IMR-90 (cell line): ENCODE measurements at regions not wholly inside any gene's neighbourhood (a gene's known extent, or its start where the extent isn't known, plus 50 kb on each side); places are given as distances from the start of the nearest gene placed in this dataset.

Source experiments
- ATAC-seq: fragments of 200-7000 bp; cut with Tn5 transposase; 2 replicates; pipeline ENCODE4 v1.9.1; 2020; ENCODE audit warnings: low read depth, mild to moderate bottlenecking, moderate library complexity
- BruUV-seq: library from RNA; stranded (reverse); fragments of 400-500 nt; replicated peaks from 2 replicates; lab custom pipeline; 2021; lab: Mats Ljungman, UMichigan
- CTCF ChIA-PET: fragments of 300-600 bp; formaldehyde crosslinking; extraction: SDS; loops from one replicate; lab custom pipeline; 2021; ENCODE audit warnings: antibody characterized with exemption; lab: Yijun Ruan, JAX
- POLR2A ChIA-PET: fragments of 300-600 bp; sonication (Branson Sonifier 250); formaldehyde crosslinking; loops from one replicate; lab custom pipeline; 2022; ENCODE audit warnings: antibody characterized with exemption; ENCODE audit not compliant: unreplicated experiment; lab: Charles Lee
- DNase-seq: peaks from one replicate; pipeline ENCODE4 v3.0.0; 2013
- H2AFZ ChIP-seq: replicated peaks from 2 replicates; pipeline ENCODE3; 2013; ENCODE audit warnings: low read length, mild to moderate bottlenecking; ENCODE audit not compliant: poor library complexity
- H2AK5ac ChIP-seq: 2 replicates; pipeline ENCODE4 v1.6.1; 2013; ENCODE audit warnings: low read depth, low read length, inconsistent platforms
- H2AK9ac ChIP-seq: replicated peaks from 2 replicates; pipeline ENCODE3; 2013; ENCODE audit warnings: mild to moderate bottlenecking, low read depth, low read length, moderate library complexity; ENCODE audit not compliant: poor library complexity
- H2BK120ac ChIP-seq: 2 replicates; pipeline ENCODE4 v1.6.1; 2013; ENCODE audit warnings: low read depth, low read length, inconsistent platforms
- H2BK15ac ChIP-seq: 3 replicates; pipeline ENCODE4 v1.6.1; 2013; ENCODE audit warnings: low read depth, low read length, inconsistent platforms
- H2BK20ac ChIP-seq: 2 replicates; pipeline ENCODE4 v1.6.1; 2013; ENCODE audit warnings: low read depth, mild to moderate bottlenecking, inconsistent platforms, low read length, moderate library complexity
- H2BK5ac ChIP-seq: 2 replicates; pipeline ENCODE4 v1.6.1; 2013; ENCODE audit warnings: mild to moderate bottlenecking, low read depth, low read length, inconsistent platforms; ENCODE audit not compliant: poor library complexity, severe bottlenecking
- H3K14ac ChIP-seq: replicated peaks from 2 replicates; pipeline ENCODE4 v1.6.1; 2013; ENCODE audit warnings: low read depth, low read length, inconsistent platforms
- H3K18ac ChIP-seq: 2 replicates; pipeline ENCODE4 v1.6.1; 2013; ENCODE audit warnings: low read depth, low read length, control low read depth
- H3K23ac ChIP-seq: 2 replicates; pipeline ENCODE4 v1.6.1; 2013; ENCODE audit warnings: low read depth, low read length, inconsistent platforms
- H3K27ac ChIP-seq: 2 replicates; pipeline ENCODE4 v1.5.1; 2013; ENCODE audit warnings: mild to moderate bottlenecking, control low read depth, low read length; ENCODE audit not compliant: insufficient read depth
- H3K27me3 ChIP-seq: 2 replicates; pipeline ENCODE4 v1.6.1; 2013; ENCODE audit warnings: low read length; ENCODE audit not compliant: control insufficient read depth, insufficient read depth
- H3K36me3 ChIP-seq: 2 replicates; pipeline ENCODE4 v1.6.1; 2013; ENCODE audit warnings: low read length, mixed read lengths; ENCODE audit not compliant: control insufficient read depth, insufficient read depth
- H3K4ac ChIP-seq: 2 replicates; pipeline ENCODE4 v1.6.1; 2013; ENCODE audit warnings: low read depth, low read length, inconsistent platforms
- H3K4me1 ChIP-seq: 2 replicates; pipeline ENCODE4 v1.6.1; 2013; ENCODE audit warnings: low read length, mixed read lengths; ENCODE audit not compliant: control insufficient read depth, insufficient read depth
- H3K4me2 ChIP-seq: 2 replicates; pipeline ENCODE4 v1.6.1; 2013; ENCODE audit warnings: low read depth, mild to moderate bottlenecking, control low read depth, low read length, moderate library complexity
- H3K4me3 ChIP-seq: 2 replicates; pipeline ENCODE4 v1.5.1; 2013; ENCODE audit warnings: low read depth, mild to moderate bottlenecking, control low read depth, low read length, moderate library complexity; ENCODE audit not compliant: insufficient read depth
- H3K56ac ChIP-seq: 2 replicates; pipeline ENCODE4 v1.6.1; 2013; ENCODE audit warnings: low read length, inconsistent platforms; ENCODE audit not compliant: insufficient read depth; ENCODE audit errors: extremely low read depth
- H3K79me1 ChIP-seq, 2 experiments: 2 replicates each; pipeline ENCODE4 v1.6.1; 2013; ENCODE audit warnings: low read length in 2 of 2, inconsistent platforms in 1 of 2, low read depth in 1 of 2
- H3K9ac ChIP-seq: 2 replicates; pipeline ENCODE4 v1.6.1; 2013; ENCODE audit warnings: low read depth, low read length, control low read depth
- H3K9me1 ChIP-seq: 2 replicates; pipeline ENCODE4 v1.6.1; 2013; ENCODE audit warnings: low read length, inconsistent platforms; ENCODE audit not compliant: insufficient read depth
- H3K9me3 ChIP-seq: 2 replicates; pipeline ENCODE4 v1.6.1; 2013; ENCODE audit warnings: low read length; ENCODE audit not compliant: control insufficient read depth, insufficient read depth
- H4K20me1 ChIP-seq: 2 replicates; pipeline ENCODE4 v1.6.1; 2013; ENCODE audit warnings: low read length, inconsistent platforms; ENCODE audit not compliant: insufficient read depth
- H4K5ac ChIP-seq: 2 replicates; pipeline ENCODE4 v1.6.1; 2013; ENCODE audit warnings: mild to moderate bottlenecking, low read depth, low read length, control low read depth
- H4K8ac ChIP-seq, 2 experiments: 2 replicates each; pipeline ENCODE4 v1.6.1; 2013; ENCODE audit warnings: low read depth in 2 of 2, low read length in 2 of 2, control low read depth in 1 of 2, inconsistent platforms in 1 of 2
- H4K91ac ChIP-seq: 2 replicates; pipeline ENCODE4 v1.6.1; 2013; ENCODE audit warnings: low read depth, low read length, inconsistent platforms; ENCODE audit not compliant: insufficient read depth
- BHLHE40 ChIP-seq: fragments of 150-350 bp; IDR thresholded peaks from 2 replicates; pipeline ENCODE4 v1.6.1; 2016; ENCODE audit warnings: mild to moderate bottlenecking, low read depth, low read length
- CEBPB ChIP-seq: IDR thresholded peaks from 2 replicates; pipeline ENCODE4 v1.6.1; 2012; ENCODE audit warnings: low read depth, low read length, improper control_type of control experiment
- CHD1 ChIP-seq: IDR thresholded peaks from 2 replicates; pipeline ENCODE4 v1.6.1; 2012; ENCODE audit warnings: low read depth, low read length, improper control_type of control experiment
- FOS ChIP-seq: fragments of 150-350 bp; IDR thresholded peaks from 2 replicates; pipeline ENCODE4 v1.6.1; 2016; ENCODE audit warnings: low read depth, low read length
- MAFK ChIP-seq: IDR thresholded peaks from 2 replicates; pipeline ENCODE4 v1.6.1; 2012; ENCODE audit warnings: low read depth, low read length, improper control_type of control experiment
- MAZ ChIP-seq: IDR thresholded peaks from 2 replicates; pipeline ENCODE4 v1.6.1; 2012; ENCODE audit warnings: low read depth, mild to moderate bottlenecking, low read length, improper control_type of control experiment, moderate library complexity, borderline replicate concordance
- MXI1 ChIP-seq: IDR thresholded peaks from 2 replicates; pipeline ENCODE4 v1.6.1; 2012; ENCODE audit warnings: low read depth, mild to moderate bottlenecking, low read length, moderate library complexity, borderline replicate concordance
- NFE2L2 ChIP-seq: fragments of 150-350 bp; IDR thresholded peaks from 2 replicates; pipeline ENCODE4 v1.6.1; 2016; ENCODE audit warnings: low read depth, mild to moderate bottlenecking, low read length
- POLR2A ChIP-seq: IDR thresholded peaks from 2 replicates; pipeline ENCODE4 v1.6.1; 2012; ENCODE audit warnings: mild to moderate bottlenecking, low read depth, low read length
- RAD21 ChIP-seq: IDR thresholded peaks from 2 replicates; pipeline ENCODE4 v1.6.1; 2012; ENCODE audit warnings: low read length, improper control_type of control experiment
- RCOR1 ChIP-seq: IDR thresholded peaks from 2 replicates; pipeline ENCODE4 v1.6.1; 2012; ENCODE audit warnings: mild to moderate bottlenecking, low read length, improper control_type of control experiment; ENCODE audit not compliant: insufficient replicate concordance
- RFX5 ChIP-seq: IDR thresholded peaks from 2 replicates; pipeline ENCODE4 v1.8.0; 2012; ENCODE audit warnings: low read depth, mild to moderate bottlenecking, low read length, moderate library complexity
- SMC3 ChIP-seq: fragments of 150-350 bp; IDR thresholded peaks from 2 replicates; pipeline ENCODE4 v1.6.1; 2016; ENCODE audit warnings: low read depth, mild to moderate bottlenecking, antibody characterized with exemption, low read length, moderate library complexity
- WGBS, 2 experiments: methylation state at CpG; one replicate each; pipeline versions ENCODE4 v1.1.5 to v1.1.7; 2013; ENCODE audit warnings: missing lambda C conversion rate in 2 of 2; ENCODE audit not compliant: insufficient read length in 1 of 2; ENCODE audit errors: extremely low coverage in 2 of 2; 5-methylcytosine and 5-hydroxymethylcytosine counted together
- dilution Hi-C: fragments of 300-500 bp; cut with HindIII; formaldehyde crosslinking; loops from one replicate; pipeline ENCODE4 v1.14.3; 2018; ENCODE audit warnings: low sequenced_read_pairs; ENCODE audit not compliant: unreplicated experiment
- in situ Hi-C: fragments of 300-500 bp; cut with MboI; formaldehyde crosslinking; loops from 3 replicates; pipeline ENCODE4 v1.14.3; 2019; ENCODE audit warnings: low sequenced_read_pairs, inconsistent platforms, mixed read lengths
- intact Hi-C: fragments of 100-400 bp; cut with micrococcal nuclease; formaldehyde crosslinking; loops from 2 replicates; pipeline ENCODE4 v1.10.0; 2022
- TF ChIP-seq, protein P1 (sequence below): fragments of 150-350 bp; IDR thresholded peaks from 2 replicates; pipeline ENCODE4 v1.6.1; 2016; ENCODE audit warnings: low read depth, mild to moderate bottlenecking, low read length, moderate library complexity, borderline replicate concordance
- TF ChIP-seq, protein P2 (sequence below): conservative IDR thresholded peaks from 2 replicates; pipeline ENCODE4 v1.5.1; 2012; ENCODE audit warnings: mild to moderate bottlenecking, low read depth, low read length, improper control_type of control experiment
- TF ChIP-seq, protein P3 (sequence below): fragments of 150-350 bp; IDR thresholded peaks from 2 replicates; pipeline ENCODE4 v1.6.1; 2017; ENCODE audit warnings: mild to moderate bottlenecking, antibody characterized with exemption, low read length, low read depth

DNA sequence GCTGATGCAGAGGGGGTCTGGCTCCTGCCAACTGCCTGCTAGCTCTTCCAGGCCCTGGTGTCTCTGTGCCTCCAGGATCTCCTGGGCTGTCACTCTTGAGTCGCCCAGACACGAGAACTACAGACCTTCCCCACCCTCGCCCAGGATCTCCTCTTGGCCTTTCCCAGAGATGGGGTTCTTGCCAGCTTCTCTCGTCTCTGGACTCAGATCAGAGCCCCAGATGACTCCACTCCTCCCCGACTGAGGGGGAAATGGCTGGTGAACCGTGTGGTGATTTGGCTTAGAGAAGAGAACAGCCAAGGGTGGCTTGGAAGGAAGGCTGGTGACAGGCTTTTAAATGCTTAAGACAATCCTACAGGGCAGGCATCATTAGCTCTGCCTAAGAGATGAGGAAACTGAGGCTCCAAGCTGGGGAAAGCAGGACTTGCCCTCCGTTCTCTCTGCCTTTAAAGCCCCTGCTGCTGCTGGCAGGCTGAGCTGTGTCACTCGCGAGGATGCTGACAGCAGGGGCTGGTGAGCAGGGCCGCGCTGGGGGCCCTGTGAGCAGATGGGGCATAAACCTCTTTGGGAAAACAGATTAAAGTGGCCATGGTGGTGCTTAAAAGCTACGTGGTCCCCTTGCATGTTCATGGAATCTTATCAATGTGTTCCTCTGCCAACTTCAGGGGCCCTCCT, 90.3 kb upstream of the THY1 start:
- CTCF ChIA-PET, result no interaction called here
- Histone ChIP-seq H2BK20ac (no peak overlapping the region), H2BK120ac (no peak overlapping the region), H3K4me3 (no peak overlapping the region), H4K5ac (no peak overlapping the region), H3K36me3 (no peaks in the 10 kb centered on the region), H3K23ac (no peak overlapping the region), H3K79me1 (no peaks in the 10 kb centered on the region), H2AFZ (no peak overlapping the region), H4K8ac (no peak overlapping the region), H3K9ac (no peak overlapping the region), H2BK15ac (no peak overlapping the region), H3K4me2 (no peak overlapping the region), H3K14ac (no peak overlapping the region), H3K18ac (no peak overlapping the region), H3K4me1 (peaks cover 2% of the 10 kb centered on the region; the same call in 1 of the 2 replicates), H4K20me1 (no peaks in the 10 kb centered on the region), H3K9me3 (0 out of 2 replicates have a peak, but pooled peaks cover 2% of the 10 kb centered on the region), H3K27me3 (peaks cover 42% of the 10 kb centered on the region), H2BK5ac (no peak overlapping the region), H2AK9ac (no peak overlapping the region), H3K56ac (no peak overlapping the region), H2AK5ac (no peak overlapping the region), H3K27ac (no peak overlapping the region), H4K91ac (no peak overlapping the region), H3K9me1 (no peaks in the 10 kb centered on the region), H3K4ac (no peak overlapping the region)
- intact Hi-C loops (no loop called here), in situ Hi-C loops (no loop called here), dilution Hi-C loops (no loop called here)
- DNase-seq (no peak), ATAC-seq (no peak)
- POLR2A ChIA-PET, result no interaction called here
- TF ChIP-seq NFE2L2 (no peak), MXI1 (no peak), FOS (no peak), MAFK (no peak), RCOR1 (no peak), RFX5 (no peak), MAZ (no peak), POLR2A (no peak), SMC3 (no peak), BHLHE40 (no peak), CEBPB (no peak), RAD21 (no peak), CHD1 (no peak)
- TF ChIP-seq, protein P1, sequence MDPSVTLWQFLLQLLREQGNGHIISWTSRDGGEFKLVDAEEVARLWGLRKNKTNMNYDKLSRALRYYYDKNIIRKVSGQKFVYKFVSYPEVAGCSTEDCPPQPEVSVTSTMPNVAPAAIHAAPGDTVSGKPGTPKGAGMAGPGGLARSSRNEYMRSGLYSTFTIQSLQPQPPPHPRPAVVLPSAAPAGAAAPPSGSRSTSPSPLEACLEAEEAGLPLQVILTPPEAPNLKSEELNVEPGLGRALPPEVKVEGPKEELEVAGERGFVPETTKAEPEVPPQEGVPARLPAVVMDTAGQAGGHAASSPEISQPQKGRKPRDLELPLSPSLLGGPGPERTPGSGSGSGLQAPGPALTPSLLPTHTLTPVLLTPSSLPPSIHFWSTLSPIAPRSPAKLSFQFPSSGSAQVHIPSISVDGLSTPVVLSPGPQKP, result no peak
- TF ChIP-seq, protein P2, sequence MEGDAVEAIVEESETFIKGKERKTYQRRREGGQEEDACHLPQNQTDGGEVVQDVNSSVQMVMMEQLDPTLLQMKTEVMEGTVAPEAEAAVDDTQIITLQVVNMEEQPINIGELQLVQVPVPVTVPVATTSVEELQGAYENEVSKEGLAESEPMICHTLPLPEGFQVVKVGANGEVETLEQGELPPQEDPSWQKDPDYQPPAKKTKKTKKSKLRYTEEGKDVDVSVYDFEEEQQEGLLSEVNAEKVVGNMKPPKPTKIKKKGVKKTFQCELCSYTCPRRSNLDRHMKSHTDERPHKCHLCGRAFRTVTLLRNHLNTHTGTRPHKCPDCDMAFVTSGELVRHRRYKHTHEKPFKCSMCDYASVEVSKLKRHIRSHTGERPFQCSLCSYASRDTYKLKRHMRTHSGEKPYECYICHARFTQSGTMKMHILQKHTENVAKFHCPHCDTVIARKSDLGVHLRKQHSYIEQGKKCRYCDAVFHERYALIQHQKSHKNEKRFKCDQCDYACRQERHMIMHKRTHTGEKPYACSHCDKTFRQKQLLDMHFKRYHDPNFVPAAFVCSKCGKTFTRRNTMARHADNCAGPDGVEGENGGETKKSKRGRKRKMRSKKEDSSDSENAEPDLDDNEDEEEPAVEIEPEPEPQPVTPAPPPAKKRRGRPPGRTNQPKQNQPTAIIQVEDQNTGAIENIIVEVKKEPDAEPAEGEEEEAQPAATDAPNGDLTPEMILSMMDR, result no peak
- TF ChIP-seq, protein P3, sequence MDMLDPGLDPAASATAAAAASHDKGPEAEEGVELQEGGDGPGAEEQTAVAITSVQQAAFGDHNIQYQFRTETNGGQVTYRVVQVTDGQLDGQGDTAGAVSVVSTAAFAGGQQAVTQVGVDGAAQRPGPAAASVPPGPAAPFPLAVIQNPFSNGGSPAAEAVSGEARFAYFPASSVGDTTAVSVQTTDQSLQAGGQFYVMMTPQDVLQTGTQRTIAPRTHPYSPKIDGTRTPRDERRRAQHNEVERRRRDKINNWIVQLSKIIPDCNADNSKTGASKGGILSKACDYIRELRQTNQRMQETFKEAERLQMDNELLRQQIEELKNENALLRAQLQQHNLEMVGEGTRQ, result no peak
- 29% methylated on average over 5 of the region's 12 CpGs; no CpG with 5 or more reads in 1 of the 2 experiments for WGBS, 2 experiments
- no TSS peak for BruUV-seq
